ENCODE measurements at regions not wholly inside any gene's neighbourhood (a gene's known extent, or its start where the extent isn't known, plus 50 kb on each side); places are given as distances from the start of the nearest gene placed in this dataset.

- DNase-seq (ENCODE audit: low spot score) = no peak
- no peak overlapping the region for H3K27ac ChIP-seq
- TF ChIP-seq, protein P1, sequence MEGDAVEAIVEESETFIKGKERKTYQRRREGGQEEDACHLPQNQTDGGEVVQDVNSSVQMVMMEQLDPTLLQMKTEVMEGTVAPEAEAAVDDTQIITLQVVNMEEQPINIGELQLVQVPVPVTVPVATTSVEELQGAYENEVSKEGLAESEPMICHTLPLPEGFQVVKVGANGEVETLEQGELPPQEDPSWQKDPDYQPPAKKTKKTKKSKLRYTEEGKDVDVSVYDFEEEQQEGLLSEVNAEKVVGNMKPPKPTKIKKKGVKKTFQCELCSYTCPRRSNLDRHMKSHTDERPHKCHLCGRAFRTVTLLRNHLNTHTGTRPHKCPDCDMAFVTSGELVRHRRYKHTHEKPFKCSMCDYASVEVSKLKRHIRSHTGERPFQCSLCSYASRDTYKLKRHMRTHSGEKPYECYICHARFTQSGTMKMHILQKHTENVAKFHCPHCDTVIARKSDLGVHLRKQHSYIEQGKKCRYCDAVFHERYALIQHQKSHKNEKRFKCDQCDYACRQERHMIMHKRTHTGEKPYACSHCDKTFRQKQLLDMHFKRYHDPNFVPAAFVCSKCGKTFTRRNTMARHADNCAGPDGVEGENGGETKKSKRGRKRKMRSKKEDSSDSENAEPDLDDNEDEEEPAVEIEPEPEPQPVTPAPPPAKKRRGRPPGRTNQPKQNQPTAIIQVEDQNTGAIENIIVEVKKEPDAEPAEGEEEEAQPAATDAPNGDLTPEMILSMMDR (IDR thresholded peaks at IDR 0.05) = no peak
- no peak overlapping the region for H3K4me3 ChIP-seq
These were observed 441.3 kb upstream of the ARRDC3 start for GRCh38 chr5:91824406-91824805.

DNA sequence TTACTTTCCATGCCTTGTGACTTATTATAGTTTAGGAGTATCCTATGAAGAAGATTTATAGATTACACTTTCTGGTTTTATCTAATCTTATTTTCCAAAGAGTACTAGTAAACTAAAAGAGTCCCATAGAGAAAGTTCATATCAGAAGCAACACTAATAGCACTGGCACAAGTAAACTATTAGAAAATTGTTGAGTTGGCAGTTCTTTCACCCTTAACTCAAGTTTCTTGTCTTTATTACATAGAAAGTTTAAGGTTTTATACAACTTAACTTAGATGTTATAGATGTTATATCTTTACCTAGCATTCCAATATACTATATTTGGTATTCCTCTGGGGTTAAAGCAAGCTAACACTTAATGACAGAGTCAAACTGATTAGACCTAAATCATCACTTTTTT lies 437.8 kb upstream of the ARRDC3 start:
- TF ChIP-seq, protein P1 (IDR thresholded peaks at IDR 0.05) = no peak
- Histone ChIP-seq H3K27ac (no peak overlapping the region), H3K4me3 (no peak overlapping the region)
- no peak for DNase-seq (ENCODE audit: low spot score)

DNA sequence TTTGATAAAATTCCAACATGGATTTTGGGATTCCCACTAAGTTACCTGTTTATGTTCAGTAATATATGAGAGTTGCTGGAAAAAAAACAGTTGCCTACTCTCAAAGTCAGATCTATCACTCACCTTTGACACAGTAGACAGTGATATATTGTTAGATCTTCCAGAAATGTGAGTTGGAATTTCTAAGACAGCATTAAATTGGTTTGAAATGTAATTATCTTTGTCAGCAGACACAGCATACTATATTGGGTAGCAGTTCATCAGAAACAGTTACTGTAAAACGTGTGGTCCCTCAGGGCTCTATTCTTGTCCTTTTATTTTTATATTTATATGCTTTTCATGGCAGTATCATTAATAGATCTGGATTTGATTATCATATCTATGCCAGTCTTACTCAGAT lies 433.6 kb upstream of the ARRDC3 start:
- Histone ChIP-seq H3K27ac (no peak overlapping the region), H3K4me3 (no peak overlapping the region)
- TF ChIP-seq, protein P1 (IDR thresholded peaks at IDR 0.05) = no peak
- DNase-seq (ENCODE audit: low spot score) = no peak

DNA sequence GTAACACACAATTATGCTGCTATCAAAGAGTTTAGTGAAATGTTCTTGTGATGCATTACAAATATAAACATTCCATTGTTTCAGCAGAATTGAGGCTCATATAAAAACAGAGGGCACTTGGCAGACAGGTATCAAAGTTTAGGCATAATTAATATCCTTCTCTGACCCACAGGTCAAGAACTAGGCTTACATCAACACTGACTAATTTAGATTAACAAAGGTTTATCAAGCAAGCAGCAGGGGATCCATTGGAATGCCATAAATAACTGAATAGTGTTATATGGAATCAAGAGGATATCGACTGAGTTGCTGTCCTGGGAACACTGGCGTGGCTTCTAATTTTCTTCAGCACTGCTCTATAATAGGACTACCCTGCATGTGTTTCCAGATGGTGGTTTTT lies 414.5 kb upstream of the ARRDC3 start:
- Histone ChIP-seq H3K4me3 (no peak overlapping the region), H3K27ac (no peak overlapping the region)
- TF ChIP-seq, protein P1 (IDR thresholded peaks at IDR 0.05) = no peak
- no peak for DNase-seq (ENCODE audit: low spot score)

- no peak overlapping the region for H3K4me3 ChIP-seq
These were observed 411.9 kb upstream of the ARRDC3 start for GRCh38 chr5:91794856-91795548.

DNA sequence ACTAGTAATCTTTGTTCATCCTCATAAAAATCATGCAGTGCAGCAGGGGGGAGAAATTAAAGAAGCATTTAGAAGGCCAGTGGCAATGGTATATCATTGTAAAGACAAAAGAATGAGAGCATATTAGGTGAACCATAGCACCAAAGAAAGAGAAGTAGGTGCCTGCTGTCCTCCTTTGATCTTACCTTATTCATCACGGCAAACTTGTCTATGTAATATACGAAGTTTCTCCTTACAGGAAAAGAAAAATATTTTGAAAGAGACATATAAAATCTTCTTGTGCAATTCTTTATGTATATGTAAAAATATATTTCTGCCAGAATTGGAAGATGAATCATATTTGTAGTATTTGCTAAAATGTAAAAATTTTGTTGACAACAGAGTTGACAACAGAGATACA lies 411.3 kb upstream of the ARRDC3 start:
- no peak overlapping the region for H3K27ac ChIP-seq
- TF ChIP-seq, protein P1 (IDR thresholded peaks at IDR 0.05) = no peak
- no peak overlapping the region for H3K4me3 ChIP-seq
- DNase-seq (ENCODE audit: low spot score) = no peak

More at GRCh38 chr5:91794856-91795548, 411.9 kb upstream of the ARRDC3 start:
- TF ChIP-seq, protein P1 (IDR thresholded peaks at IDR 0.05) = no peak
- no peak for DNase-seq (ENCODE audit: low spot score)
- no peak overlapping the region for H3K27ac ChIP-seq

DNA sequence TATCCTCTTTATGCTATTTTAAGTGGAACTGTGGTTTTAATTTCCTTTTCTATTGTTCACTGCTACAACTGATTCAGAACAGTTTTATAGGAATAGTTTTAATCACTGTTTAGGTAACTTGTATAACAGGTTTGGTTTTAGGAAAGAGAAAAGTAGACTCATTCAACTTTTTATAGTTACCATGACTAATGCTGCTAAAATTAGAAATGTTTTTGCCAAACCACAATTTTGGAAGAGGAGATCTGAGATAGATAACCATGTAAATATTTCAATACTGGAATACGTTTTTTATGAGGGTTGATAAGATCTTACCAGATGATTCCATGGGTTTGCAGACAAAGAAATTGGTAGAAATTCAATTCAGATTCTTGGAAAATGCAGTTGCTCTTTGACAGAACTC lies 404.6 kb upstream of the ARRDC3 start:
- TF ChIP-seq, protein P1 (IDR thresholded peaks at IDR 0.05) = no peak
- Histone ChIP-seq H3K4me3 (no peak overlapping the region), H3K27ac (no peak overlapping the region)
- DNase-seq (ENCODE audit: low spot score) = no peak
